ENCODE measurements at regions not wholly inside any gene's neighbourhood (a gene's known extent, or its start where the extent isn't known, plus 50 kb on each side); places are given as distances from the start of the nearest gene placed in this dataset.

GRCh38 chr6:68238097-68238601 is 396.9 kb upstream of the ADGRB3 start:
- H3K4me3 ChIP-seq: no peak overlapping the region
- no peak for DNase-seq

DNA sequence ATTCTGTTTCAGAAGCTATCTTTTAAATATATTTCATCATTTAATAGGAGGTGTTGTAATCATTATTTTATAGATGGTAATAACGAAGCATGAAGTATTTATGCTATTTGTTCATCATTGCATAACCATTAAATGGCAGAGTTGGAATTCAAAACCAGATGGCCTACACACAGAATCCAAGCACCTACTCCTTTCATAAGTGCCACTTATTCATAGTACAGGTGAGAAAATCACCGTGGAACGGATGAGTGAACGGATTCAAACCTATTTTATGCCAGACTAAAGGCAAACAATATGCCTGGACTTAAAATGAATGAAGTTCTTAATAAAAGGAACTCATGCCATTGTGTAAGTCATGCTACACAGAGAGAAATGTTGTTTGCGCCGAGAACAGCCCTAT is 397.9 kb upstream of the ADGRB3 start:
- H3K27me3 ChIP-seq: no peaks in the 10 kb centered on the region
- no peak for DNase-seq
- H3K9me3 ChIP-seq: no peaks in the 10 kb centered on the region
- intact Hi-C loops (cut with DNase I; ENCODE audit: low total_unique reads): no loop called here
- 70 to 84% methylated on average over 5 to 6 of the region's 6 CpGs for WGBS, 2 donors (ENCODE audit: low coverage in 1 of 2)
- TF ChIP-seq EP300 (IDR thresholded peaks at IDR 0.05; ENCODE audit: low read depth) (no peak), POLR2AphosphoS5 (IDR thresholded peaks at IDR 0.05) (no peak), POLR2A (IDR thresholded peaks at IDR 0.05) (no peak)
- TF ChIP-seq, protein P1, sequence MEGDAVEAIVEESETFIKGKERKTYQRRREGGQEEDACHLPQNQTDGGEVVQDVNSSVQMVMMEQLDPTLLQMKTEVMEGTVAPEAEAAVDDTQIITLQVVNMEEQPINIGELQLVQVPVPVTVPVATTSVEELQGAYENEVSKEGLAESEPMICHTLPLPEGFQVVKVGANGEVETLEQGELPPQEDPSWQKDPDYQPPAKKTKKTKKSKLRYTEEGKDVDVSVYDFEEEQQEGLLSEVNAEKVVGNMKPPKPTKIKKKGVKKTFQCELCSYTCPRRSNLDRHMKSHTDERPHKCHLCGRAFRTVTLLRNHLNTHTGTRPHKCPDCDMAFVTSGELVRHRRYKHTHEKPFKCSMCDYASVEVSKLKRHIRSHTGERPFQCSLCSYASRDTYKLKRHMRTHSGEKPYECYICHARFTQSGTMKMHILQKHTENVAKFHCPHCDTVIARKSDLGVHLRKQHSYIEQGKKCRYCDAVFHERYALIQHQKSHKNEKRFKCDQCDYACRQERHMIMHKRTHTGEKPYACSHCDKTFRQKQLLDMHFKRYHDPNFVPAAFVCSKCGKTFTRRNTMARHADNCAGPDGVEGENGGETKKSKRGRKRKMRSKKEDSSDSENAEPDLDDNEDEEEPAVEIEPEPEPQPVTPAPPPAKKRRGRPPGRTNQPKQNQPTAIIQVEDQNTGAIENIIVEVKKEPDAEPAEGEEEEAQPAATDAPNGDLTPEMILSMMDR (IDR thresholded peaks at IDR 0.05): no peak
- H3K36me3 ChIP-seq: no peaks in the 10 kb centered on the region
- in situ Hi-C loops (cut with MboI; ENCODE audit: low pct_ligation_motif_present in 1 of 4, low pct_unique_long_range_greater_than_20kb in 1 of 4, low sequenced_read_pairs in 3 of 4): no loop called here
- H3K4me3 ChIP-seq: no peak overlapping the region
- no peak overlapping the region for H3K27ac ChIP-seq
- no peaks in the 10 kb centered on the region for H3K4me1 ChIP-seq

More at GRCh38 chr6:68238097-68238601, 396.9 kb upstream of the ADGRB3 start:
- no peaks in the 10 kb centered on the region for H3K27me3 ChIP-seq
- no peak overlapping the region for H3K27ac ChIP-seq
- intact Hi-C loops (cut with DNase I; ENCODE audit: low total_unique reads) (no loop called here), in situ Hi-C loops (cut with MboI; ENCODE audit: low pct_ligation_motif_present in 1 of 4, low pct_unique_long_range_greater_than_20kb in 1 of 4, low sequenced_read_pairs in 3 of 4) (no loop called here)
- no peaks in the 10 kb centered on the region for H3K9me3 ChIP-seq
- TF ChIP-seq, protein P1 (IDR thresholded peaks at IDR 0.05): no peak
- TF ChIP-seq EP300 (IDR thresholded peaks at IDR 0.05; ENCODE audit: low read depth): no peak
- TF ChIP-seq POLR2A (IDR thresholded peaks at IDR 0.05): no peak
- TF ChIP-seq POLR2AphosphoS5 (IDR thresholded peaks at IDR 0.05): no peak
- 14 to 25% methylated on average over 1 of the region's 1 CpG for WGBS, 2 donors (ENCODE audit: low coverage in 1 of 2)
- no peaks in the 10 kb centered on the region for H3K36me3 ChIP-seq
- H3K4me1 ChIP-seq: no peaks in the 10 kb centered on the region

GRCh38 chr6:68235326-68235784 is 399.7 kb upstream of the ADGRB3 start:
- Histone ChIP-seq H3K27me3 (no peaks in the 10 kb centered on the region), H3K27ac (no peak overlapping the region), H3K36me3 (no peaks in the 10 kb centered on the region), H3K4me1 (no peaks in the 10 kb centered on the region), H3K9me3 (no peaks in the 10 kb centered on the region), H3K4me3 (no peak overlapping the region)
- intact Hi-C loops (cut with DNase I; ENCODE audit: low total_unique reads): no loop called here
- no peak for DNase-seq
- WGBS, 2 donors (ENCODE audit: low coverage in 1 of 2): 18 to 20% methylated on average over 1 of the region's 1 CpG
- TF ChIP-seq EP300 (IDR thresholded peaks at IDR 0.05; ENCODE audit: low read depth): no peak
- in situ Hi-C loops (cut with MboI; ENCODE audit: low pct_ligation_motif_present in 1 of 4, low pct_unique_long_range_greater_than_20kb in 1 of 4, low sequenced_read_pairs in 3 of 4): no loop called here

DNA sequence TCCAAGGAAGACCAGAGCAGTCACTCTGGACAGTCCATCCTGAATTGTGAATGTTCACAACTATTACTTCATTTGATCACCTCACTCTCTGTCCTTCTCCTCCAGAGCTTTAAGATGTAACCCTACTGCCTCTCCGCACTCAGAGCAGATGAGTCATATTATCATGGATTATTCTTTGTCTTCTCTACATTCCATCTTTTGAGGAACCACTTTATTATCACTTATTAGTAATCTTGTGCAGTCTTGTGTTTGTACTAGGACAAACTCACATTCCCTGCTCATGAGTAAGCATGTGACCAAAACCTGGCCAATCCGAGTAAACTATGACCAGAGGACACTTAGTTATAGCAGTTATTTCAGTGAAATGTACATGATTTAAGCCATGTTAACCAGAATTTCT is 401.5 kb upstream of the ADGRB3 start:
- intact Hi-C loops (cut with DNase I; ENCODE audit: low total_unique reads) (no loop called here), in situ Hi-C loops (cut with MboI; ENCODE audit: low pct_ligation_motif_present in 1 of 4, low pct_unique_long_range_greater_than_20kb in 1 of 4, low sequenced_read_pairs in 3 of 4) (no loop called here)
- no peak for DNase-seq
- Histone ChIP-seq H3K9me3 (no peaks in the 10 kb centered on the region), H3K36me3 (no peaks in the 10 kb centered on the region), H3K4me3 (no peak overlapping the region), H3K27me3 (no peaks in the 10 kb centered on the region), H3K27ac (no peak overlapping the region), H3K4me1 (no peaks in the 10 kb centered on the region)
- TF ChIP-seq, protein P1 (IDR thresholded peaks at IDR 0.05): no peak
- TF ChIP-seq POLR2AphosphoS5 (IDR thresholded peaks at IDR 0.05) (no peak), POLR2A (IDR thresholded peaks at IDR 0.05) (no peak), EP300 (IDR thresholded peaks at IDR 0.05; ENCODE audit: low read depth) (no peak)
- WGBS, 2 donors (ENCODE audit: low coverage in 1 of 2): 76 to 79% methylated on average over 2 of the region's 2 CpGs

- H3K27ac ChIP-seq: no peak overlapping the region
- no peaks in the 10 kb centered on the region for H3K4me1 ChIP-seq
- H3K36me3 ChIP-seq: no peaks in the 10 kb centered on the region
- no peak overlapping the region for H3K4me3 ChIP-seq
- DNase-seq: no peak
- in situ Hi-C loops (cut with MboI; ENCODE audit: low pct_ligation_motif_present in 1 of 4, low pct_unique_long_range_greater_than_20kb in 1 of 4, low sequenced_read_pairs in 3 of 4): no loop called here
- H3K27me3 ChIP-seq: no peaks in the 10 kb centered on the region
- intact Hi-C loops (cut with DNase I; ENCODE audit: low total_unique reads): no loop called here
- no peaks in the 10 kb centered on the region for H3K9me3 ChIP-seq
- TF ChIP-seq EP300 (IDR thresholded peaks at IDR 0.05; ENCODE audit: low read depth) (no peak), POLR2A (IDR thresholded peaks at IDR 0.05) (no peak), POLR2AphosphoS5 (IDR thresholded peaks at IDR 0.05) (no peak)
- TF ChIP-seq, protein P1 (IDR thresholded peaks at IDR 0.05): no peak
- 71 to 76% methylated on average over 1 of the region's 1 CpG for WGBS, 2 donors (ENCODE audit: low coverage in 1 of 2)
These were observed 405.5 kb upstream of the ADGRB3 start for GRCh38 chr6:68229566-68229965.
